ENCODE measurements at regions not wholly inside any gene's neighbourhood (a gene's known extent, or its start where the extent isn't known, plus 50 kb on each side); places are given as distances from the start of the nearest gene placed in this dataset.
"Not testable (repeated sequence)": the region's sequence is repeated elsewhere in the genome, so short reads cannot be mapped to it uniquely, and the experiment has no call there.

DNA sequence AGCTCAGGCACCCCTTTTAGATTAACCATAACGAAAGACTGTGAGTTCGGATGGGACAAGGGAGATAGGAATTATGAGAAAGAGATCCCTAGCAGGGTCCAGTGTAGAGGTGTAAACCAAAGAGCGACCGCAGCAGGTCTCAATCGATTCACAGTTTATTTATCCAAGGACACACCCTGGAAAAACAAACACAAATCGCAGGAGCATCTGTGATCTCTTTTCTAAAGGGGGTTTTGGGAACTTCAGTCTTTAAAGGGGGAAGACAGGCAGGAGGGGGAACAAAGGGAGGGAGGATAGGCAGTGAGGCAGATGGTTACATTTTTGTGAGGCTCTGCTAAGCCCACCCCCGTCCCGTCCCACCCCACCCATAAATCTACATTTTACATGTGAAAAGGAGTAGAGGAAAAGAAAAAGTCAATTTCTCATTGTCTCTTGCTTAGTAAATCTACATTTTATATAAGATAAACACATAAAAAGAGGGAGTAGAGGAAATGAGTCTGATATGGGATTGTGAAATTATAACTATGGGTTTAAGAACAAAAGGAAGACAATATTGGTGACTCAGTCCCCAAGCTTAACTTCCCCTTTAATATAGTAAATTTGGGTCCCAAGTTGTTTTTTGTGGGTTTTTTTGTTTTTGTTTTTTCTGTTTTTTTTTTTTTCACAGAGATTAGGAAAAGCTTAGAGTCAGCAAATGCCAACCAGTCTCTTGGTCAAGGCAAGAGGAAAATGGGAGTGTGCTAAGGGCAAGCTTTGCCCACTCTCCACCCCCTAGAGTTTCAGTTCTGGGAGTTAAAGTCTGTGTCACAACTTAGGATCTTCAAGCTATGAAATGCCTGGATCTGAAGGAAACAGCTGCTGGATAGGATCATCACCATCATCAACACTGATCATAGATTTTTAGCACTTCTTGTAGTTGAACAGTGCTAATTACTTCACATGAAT is 160.9 kb upstream of the CDH5 start:
- no peak for DNase-seq

- DNase-seq: no peak
These were observed 161.7 kb upstream of the CDH5 start for GRCh38 chr16:66204756-66205155.

- no peak for DNase-seq
These were observed 163.0 kb upstream of the CDH5 start for GRCh38 chr16:66203476-66203875.

DNA sequence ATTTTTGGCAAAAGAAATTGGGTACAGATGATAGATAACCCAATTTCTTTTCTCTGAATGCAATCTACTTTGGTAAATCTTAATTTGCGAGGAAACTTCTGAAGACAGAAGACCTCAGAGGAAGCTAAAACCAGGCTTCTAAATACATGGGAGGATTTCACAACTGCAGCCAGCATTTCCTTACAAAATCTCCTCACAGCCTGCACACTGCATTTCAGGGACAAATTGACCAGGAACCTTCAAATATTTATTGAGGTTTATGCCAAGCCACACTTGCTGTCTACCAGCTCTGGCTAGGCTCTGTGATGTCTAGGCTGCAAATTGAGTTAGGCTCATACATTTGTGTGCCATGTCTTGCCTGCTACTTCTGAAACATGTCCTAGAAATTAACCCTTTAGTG is 167.3 kb upstream of the CDH5 start:
- no peak for DNase-seq

- no peak for DNase-seq
These were observed 167.8 kb upstream of the CDH5 start for GRCh38 chr16:66198641-66199040.

DNA sequence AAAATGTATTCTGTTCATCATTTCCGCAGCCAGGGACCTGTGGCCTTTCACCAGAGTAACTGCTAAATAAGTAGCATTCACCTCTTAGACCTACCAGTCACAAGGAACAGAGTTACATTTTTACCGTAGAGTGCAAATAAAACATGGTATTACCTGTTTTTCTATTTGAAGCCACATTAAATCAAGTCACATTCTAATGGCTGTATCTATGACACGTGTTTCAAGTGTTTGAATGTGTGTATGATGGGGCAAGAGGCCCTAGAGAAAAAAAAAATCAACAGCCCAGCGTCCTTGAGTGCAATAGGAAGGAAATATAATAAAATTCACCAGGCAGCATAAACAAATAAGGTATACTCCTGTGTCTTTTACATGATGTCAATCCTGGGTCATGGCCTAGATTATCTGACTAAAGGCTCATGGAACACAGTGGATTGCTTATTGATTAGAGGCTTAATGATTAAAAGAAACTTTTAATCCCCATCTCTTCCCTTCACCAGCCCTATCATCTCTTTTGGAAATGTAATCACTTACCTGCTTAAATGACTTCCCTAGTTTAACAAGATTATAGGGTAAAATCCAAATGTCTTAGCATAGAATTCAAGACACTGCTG is 168.7 kb upstream of the CDH5 start:
- DNase-seq: no peak

GRCh38 chr16:66196770-66197169 is 169.7 kb upstream of the CDH5 start:
- DNase-seq: no peak

DNA sequence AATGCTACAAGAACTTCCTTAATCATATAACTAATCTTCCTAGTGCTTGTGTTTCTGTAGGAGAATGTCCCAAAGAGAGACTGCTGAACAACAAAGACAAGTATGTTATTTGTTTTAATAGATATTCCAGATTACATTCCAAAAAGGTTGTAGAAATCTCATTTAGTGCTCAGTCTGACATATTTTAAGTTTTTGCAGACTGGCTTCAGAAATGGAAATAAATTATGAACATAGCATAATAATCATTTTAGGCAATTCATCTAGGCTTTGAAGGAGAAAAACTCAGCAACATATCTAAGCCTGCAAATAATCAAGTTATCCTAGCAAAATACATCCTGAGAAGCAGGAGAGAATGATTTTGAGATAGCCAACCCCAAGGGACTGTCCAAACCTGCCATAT is 171.6 kb upstream of the CDH5 start:
- DNase-seq: no peak

- no peak for DNase-seq
These were observed 172.8 kb upstream of the CDH5 start for GRCh38 chr16:66193543-66194229.

- DNase-seq: no peak
These were observed 176.1 kb upstream of the CDH5 start for GRCh38 chr16:66190411-66190810.

- DNase-seq: no peak
These were observed 176.5 kb upstream of the CDH5 start for GRCh38 chr16:66189951-66190350.

DNA sequence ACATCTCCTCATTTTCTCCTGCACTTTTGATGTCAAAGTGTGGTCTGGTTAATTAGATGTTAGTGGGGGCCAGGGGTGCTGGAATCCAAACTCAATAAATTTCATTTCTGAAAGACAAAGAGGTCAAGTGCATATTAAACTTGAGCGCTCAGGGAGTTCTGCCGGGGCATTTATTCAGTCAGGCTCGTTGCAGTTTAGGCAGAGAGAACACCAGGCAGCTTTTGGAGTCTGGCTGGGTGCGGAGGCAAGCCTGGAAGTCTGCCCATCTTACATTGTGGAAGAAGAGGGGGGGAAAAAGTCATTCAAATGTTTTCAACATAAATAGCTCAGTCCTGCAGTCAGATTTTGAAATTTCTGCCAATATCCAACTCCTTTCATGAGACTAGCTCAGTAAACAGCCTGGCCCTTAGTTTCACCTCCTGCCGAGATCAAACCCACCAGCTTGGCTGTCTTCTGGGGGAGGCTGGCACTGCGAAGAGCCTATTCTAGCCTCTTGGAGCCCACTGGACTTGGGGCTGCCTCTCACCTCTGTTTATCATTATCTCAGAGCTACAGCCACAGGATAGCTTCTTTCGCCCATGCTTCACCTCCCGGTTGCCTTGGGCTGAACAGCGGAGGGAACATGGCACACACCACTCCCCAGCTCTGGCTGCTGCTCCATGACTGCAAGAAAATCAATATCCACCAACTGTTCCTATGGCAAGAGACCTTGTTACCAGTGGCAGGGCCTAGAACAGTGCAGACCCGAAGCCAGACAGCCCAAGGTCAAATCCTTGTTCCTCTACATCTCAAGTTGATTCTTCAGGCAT is 177.4 kb upstream of the CDH5 start:
- peak; percentile 80 for DNase-seq

- DNase-seq: no peak
These were observed 180.2 kb upstream of the CDH5 start for GRCh38 chr16:66186251-66186785.

- no peak for DNase-seq
These were observed 183.9 kb upstream of the CDH5 start for GRCh38 chr16:66182592-66182991.

GRCh38 chr16:66176731-66177130 is 189.8 kb upstream of the CDH5 start:
- DNase-seq: no peak

DNA sequence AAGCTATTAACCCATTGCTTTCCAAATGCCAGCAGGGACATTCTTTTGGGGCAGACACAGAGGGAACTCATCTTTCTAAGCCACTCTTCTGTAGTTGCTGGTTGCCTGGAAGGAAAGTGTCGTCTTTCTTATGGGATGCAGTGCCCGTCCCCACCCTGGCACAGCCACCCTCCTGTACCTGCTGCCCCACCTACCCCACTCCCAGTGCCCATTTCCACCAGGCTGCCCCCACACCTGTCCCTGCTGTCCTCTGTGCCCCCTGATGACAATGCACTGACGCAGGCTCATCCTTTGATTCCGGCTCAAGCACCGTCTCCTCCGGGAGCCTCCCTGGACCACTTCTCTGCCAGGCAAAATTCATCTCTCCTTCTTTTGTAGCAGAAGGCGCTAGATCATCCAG is 190.4 kb upstream of the CDH5 start:
- no peak for DNase-seq

GRCh38 chr16:66175636-66176035 is 190.9 kb upstream of the CDH5 start:
- no peak for DNase-seq

GRCh38 chr16:66175058-66175457 is 191.4 kb upstream of the CDH5 start:
- no peak for DNase-seq

DNA sequence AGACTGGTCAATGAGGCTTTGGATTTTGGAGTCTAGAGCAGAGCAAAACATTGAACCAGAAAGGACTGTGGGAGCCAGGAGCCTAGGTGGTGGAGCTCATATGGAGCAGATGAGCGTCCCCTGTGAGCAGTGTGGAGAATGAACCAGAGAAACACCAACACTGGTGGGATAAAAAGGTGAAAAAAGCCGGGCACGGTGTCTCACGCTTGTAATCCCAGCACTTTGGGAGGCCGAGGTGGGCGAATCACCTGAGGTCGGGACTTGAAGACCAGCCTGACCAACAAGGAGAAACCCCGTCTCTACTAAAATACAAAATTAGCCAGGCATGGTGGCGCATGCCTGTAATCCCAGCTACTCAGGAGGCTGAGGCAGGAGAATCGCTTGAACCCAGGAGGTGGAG is 192.7 kb upstream of the CDH5 start:
- not testable (repeated sequence) for DNase-seq

DNA sequence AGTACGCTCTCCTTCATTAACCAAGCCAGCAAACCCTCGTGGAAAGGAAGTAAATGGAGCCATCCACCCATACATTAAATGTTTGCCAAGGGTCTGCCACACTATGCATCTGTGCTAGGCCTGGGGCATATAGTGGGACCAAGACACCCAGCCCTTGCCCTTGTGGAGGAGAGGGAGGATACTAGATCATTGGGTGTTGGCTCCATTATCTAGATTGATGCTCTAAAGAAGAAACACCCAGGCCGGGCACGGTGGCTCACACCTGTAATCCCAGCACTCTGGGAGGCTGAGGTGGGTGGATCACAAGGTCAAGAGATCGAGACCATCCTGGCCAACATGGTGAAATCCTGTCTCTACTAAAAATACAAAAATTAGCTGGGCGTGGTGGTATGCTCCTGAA is 193.3 kb upstream of the CDH5 start:
- DNase-seq: not testable (repeated sequence)

GRCh38 chr16:66172463-66172862 is 194.0 kb upstream of the CDH5 start:
- no peak for DNase-seq

- DNase-seq: no peak
These were observed 194.9 kb upstream of the CDH5 start for GRCh38 chr16:66171578-66171977.

DNA sequence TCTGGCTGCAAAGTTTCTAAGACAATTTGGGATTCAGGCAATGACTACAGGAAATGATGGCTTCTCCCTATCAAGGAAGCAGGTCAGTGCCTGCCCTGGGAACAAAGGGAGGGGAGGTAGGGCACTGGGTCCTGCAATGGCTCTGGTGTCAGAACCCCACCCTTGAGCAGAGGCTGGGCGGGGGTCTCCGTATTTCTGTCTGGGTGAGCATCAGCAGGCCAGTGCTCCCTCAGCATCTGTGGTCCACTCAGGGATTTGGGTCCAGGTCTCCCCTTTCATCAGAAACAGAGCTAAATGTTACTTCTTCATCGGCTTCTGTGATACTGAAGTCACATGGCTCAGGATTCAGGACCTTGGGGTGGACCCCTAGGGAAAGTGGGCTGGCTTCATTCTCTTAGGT is 195.5 kb upstream of the CDH5 start:
- no peak for DNase-seq
